Right lobe of liver (tissue), 4 donors: ENCODE measurements at regions not wholly inside any gene's neighbourhood (a gene's known extent, or its start where the extent isn't known, plus 50 kb on each side); places are given as distances from the start of the nearest gene placed in this dataset.

Experiments used
- CTCF ChIP-seq, 4 donors: fragments of 200-600 bp in 3 of 4; fragments of 450-650 bp in 1 of 4; IDR thresholded peaks; one replicate each; pipeline versions ENCODE4 v1.5.1 to v1.8.0; 2016 to 2022; ENCODE audit warnings: antibody characterized with exemption in 4 of 4, mild to moderate bottlenecking in 2 of 4
- POLR2A ChIP-seq: fragments of 450-650 bp; IDR thresholded peaks from one replicate; pipeline ENCODE4 v1.6.1; 2017; ENCODE audit warnings: antibody characterized with exemption, mild to moderate bottlenecking
- donor health status: DM: no; HTN: no; CAD: no.
- donor health status: DM: no; HTN: no; CAD: no.
- donor health status: DM: no; HTN: yes; CAD: no.

- TF ChIP-seq CTCF (IDR thresholded peaks at IDR 0.05), result no peak
- no peak for TF ChIP-seq POLR2A
These were observed 716.5 kb downstream of the PRELID2 start for GRCh38 chr5:145118611-145119010.
